HL-60 (cell line): ENCODE measurements at regions not wholly inside any gene's neighbourhood (a gene's known extent, or its start where the extent isn't known, plus 50 kb on each side); places are given as distances from the start of the nearest gene placed in this dataset.

Experiments
- DNase-seq, 2 experiments: peaks; one replicate each; pipeline ENCODE4 v3.0.0-alpha.2; 2010 to 2020; ENCODE audit warnings: low read depth in 1 of 2, low spot score in 1 of 2
- H3K27ac ChIP-seq: fragments of 250-450 bp; sonication (Bioruptor Pico); replicated peaks from 2 replicates; pipeline ENCODE4 v1.5.1; 2020; ENCODE audit warnings: mild to moderate bottlenecking, moderate library complexity
- H3K27me3 ChIP-seq: fragments of 250-450 bp; sonication (Bioruptor Pico); 2 replicates; pipeline ENCODE4 v1.5.1; 2021; ENCODE audit warnings: mild to moderate bottlenecking, moderate library complexity; ENCODE audit not compliant: insufficient read depth, poor library complexity, severe bottlenecking
- H3K4me3 ChIP-seq: replicated peaks from 2 replicates; pipeline ENCODE4 v1.5.1; 2011; ENCODE audit warnings: mild to moderate bottlenecking, control low read depth, low read length; ENCODE audit not compliant: insufficient read depth
- GABPA ChIP-seq: IDR thresholded peaks from 2 replicates; pipeline ENCODE4 v1.6.1; 2012; ENCODE audit warnings: low read depth
- POLR2AphosphoS5 ChIP-seq: IDR thresholded peaks from 2 replicates; pipeline ENCODE4 v1.6.1; 2012; ENCODE audit warnings: low read depth
- SPI1 ChIP-seq: IDR thresholded peaks from 2 replicates; pipeline ENCODE4 v1.6.1; 2012; ENCODE audit warnings: low read depth, mild to moderate bottlenecking, borderline replicate concordance
- TF ChIP-seq, protein P1 (sequence below): IDR thresholded peaks from 2 replicates; pipeline ENCODE4 v1.6.1; 2012; ENCODE audit warnings: low read depth; ENCODE audit not compliant: insufficient replicate concordance
- TF ChIP-seq, protein P2 (sequence below): IDR thresholded peaks from one replicate; pipeline ENCODE4 v1.5.1; 2011; ENCODE audit warnings: low read length, control low read depth, inconsistent platforms; ENCODE audit not compliant: insufficient read depth

DNA sequence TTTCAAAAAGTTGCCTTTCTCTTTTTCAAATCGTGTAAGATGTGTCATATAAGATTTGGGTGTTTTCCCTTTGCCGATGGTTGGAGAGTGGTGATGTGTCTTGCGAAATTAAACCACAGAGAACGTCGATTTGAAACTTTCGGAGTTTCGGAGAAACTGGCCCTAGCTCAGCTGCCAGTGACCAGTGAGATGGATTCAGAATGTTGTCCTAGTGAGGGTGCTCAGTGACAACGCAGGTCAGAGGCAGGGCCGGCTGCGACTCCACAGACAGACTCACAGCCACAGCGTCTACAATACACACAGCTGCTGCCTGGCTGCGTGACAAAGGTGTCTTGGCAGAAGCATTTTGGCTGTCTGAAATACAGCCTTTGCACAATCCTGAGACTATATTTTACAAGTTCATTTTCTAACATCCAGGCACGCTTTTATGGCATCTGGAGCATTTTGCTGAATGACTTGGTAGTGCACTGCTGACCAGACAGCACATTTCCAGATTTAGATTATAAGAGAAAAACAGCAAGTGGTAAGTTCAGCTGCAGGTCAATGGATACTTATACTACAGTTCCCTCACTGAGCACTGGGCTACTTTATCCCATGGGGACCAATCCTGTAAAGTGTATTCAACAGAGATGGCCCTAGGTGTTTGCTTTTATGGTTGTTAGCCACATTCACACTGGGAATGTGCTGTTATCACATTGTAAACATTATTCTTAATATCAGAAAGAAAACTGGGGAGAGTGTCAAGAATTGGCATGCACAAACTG lies 207.5 kb downstream of the KCNRG start:
- Histone ChIP-seq H3K27ac (peak overlapping the region; percentile 61), H3K27me3 (no peaks in the 10 kb centered on the region), H3K4me3 (no peak overlapping the region; the same call in 1 of the 2 replicates)
- DNase-seq, result peak; percentile 64 to 81
- TF ChIP-seq POLR2AphosphoS5, result no peak

GRCh38 chr13:50224534-50224933 lies 209.3 kb downstream of the KCNRG start:
- H3K27me3 ChIP-seq, result no peaks in the 10 kb centered on the region
- peak; percentile 29 to 78 for DNase-seq
- TF ChIP-seq POLR2AphosphoS5 (no peak), SPI1 (no peak), GABPA (no peak)
- TF ChIP-seq, protein P1, sequence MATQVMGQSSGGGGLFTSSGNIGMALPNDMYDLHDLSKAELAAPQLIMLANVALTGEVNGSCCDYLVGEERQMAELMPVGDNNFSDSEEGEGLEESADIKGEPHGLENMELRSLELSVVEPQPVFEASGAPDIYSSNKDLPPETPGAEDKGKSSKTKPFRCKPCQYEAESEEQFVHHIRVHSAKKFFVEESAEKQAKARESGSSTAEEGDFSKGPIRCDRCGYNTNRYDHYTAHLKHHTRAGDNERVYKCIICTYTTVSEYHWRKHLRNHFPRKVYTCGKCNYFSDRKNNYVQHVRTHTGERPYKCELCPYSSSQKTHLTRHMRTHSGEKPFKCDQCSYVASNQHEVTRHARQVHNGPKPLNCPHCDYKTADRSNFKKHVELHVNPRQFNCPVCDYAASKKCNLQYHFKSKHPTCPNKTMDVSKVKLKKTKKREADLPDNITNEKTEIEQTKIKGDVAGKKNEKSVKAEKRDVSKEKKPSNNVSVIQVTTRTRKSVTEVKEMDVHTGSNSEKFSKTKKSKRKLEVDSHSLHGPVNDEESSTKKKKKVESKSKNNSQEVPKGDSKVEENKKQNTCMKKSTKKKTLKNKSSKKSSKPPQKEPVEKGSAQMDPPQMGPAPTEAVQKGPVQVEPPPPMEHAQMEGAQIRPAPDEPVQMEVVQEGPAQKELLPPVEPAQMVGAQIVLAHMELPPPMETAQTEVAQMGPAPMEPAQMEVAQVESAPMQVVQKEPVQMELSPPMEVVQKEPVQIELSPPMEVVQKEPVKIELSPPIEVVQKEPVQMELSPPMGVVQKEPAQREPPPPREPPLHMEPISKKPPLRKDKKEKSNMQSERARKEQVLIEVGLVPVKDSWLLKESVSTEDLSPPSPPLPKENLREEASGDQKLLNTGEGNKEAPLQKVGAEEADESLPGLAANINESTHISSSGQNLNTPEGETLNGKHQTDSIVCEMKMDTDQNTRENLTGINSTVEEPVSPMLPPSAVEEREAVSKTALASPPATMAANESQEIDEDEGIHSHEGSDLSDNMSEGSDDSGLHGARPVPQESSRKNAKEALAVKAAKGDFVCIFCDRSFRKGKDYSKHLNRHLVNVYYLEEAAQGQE, result no peak
- TF ChIP-seq, protein P2, sequence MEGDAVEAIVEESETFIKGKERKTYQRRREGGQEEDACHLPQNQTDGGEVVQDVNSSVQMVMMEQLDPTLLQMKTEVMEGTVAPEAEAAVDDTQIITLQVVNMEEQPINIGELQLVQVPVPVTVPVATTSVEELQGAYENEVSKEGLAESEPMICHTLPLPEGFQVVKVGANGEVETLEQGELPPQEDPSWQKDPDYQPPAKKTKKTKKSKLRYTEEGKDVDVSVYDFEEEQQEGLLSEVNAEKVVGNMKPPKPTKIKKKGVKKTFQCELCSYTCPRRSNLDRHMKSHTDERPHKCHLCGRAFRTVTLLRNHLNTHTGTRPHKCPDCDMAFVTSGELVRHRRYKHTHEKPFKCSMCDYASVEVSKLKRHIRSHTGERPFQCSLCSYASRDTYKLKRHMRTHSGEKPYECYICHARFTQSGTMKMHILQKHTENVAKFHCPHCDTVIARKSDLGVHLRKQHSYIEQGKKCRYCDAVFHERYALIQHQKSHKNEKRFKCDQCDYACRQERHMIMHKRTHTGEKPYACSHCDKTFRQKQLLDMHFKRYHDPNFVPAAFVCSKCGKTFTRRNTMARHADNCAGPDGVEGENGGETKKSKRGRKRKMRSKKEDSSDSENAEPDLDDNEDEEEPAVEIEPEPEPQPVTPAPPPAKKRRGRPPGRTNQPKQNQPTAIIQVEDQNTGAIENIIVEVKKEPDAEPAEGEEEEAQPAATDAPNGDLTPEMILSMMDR, result no peak
- H3K27ac ChIP-seq, result no peak overlapping the region
- no peak overlapping the region for H3K4me3 ChIP-seq

- TF ChIP-seq, protein P2, result no peak
- no peak for TF ChIP-seq POLR2AphosphoS5
- TF ChIP-seq GABPA, result no peak
- TF ChIP-seq, protein P1, result no peak
- no peak for TF ChIP-seq SPI1
Measured at GRCh38 chr13:50225193-50226155, 210.2 kb downstream of the KCNRG start.

DNA sequence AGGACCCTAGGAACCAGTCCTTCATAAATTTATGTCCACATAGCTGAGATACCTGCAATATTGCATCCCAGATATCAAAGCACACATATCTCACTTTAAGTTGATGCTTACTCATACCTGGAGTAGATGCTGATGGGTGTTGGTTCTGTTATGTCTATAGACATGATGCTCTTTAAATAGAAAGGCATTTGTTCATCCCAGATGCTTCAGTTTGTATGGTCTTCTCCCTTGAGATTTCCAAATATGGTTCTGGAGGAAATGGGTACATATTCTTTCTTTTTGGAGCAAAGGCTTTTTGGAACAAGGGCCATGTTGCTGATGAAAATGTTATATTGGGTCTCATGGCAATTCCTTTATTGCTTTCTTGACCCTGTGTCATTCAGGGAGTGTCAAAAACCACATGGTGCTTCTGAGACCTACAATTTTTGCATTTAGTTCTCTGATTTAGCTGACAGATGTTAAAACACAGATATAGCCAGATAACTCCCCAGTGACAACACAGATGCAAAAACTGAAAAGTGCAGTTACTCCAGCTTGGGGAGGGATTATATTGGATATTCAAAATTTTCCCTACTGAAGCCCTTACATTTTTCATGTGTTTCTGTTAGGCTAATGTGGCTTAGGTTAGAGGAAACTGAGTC lies 211.4 kb downstream of the KCNRG start:
- no peak overlapping the region for H3K27ac ChIP-seq
- DNase-seq, result no peak
- no peak overlapping the region for H3K4me3 ChIP-seq
- no peaks in the 10 kb centered on the region for H3K27me3 ChIP-seq
- TF ChIP-seq GABPA (no peak), SPI1 (no peak), POLR2AphosphoS5 (no peak)
- TF ChIP-seq, protein P2, result no peak
- TF ChIP-seq, protein P1, result no peak

More at GRCh38 chr13:50225193-50226155, 210.2 kb downstream of the KCNRG start:
- no peaks in the 10 kb centered on the region for H3K27me3 ChIP-seq
- no peak overlapping the region for H3K4me3 ChIP-seq
- no peak for DNase-seq
- no peak overlapping the region for H3K27ac ChIP-seq
